EL (cell line): ENCODE measurements at regions not wholly inside any gene's neighbourhood (a gene's known extent, or its start where the extent isn't known, plus 50 kb on each side); places are given as distances from the start of the nearest gene placed in this dataset.

Experiments
- DNase-seq: peaks from one replicate; pipeline ENCODE4 v3.0.0-alpha.2; 2016

DNA sequence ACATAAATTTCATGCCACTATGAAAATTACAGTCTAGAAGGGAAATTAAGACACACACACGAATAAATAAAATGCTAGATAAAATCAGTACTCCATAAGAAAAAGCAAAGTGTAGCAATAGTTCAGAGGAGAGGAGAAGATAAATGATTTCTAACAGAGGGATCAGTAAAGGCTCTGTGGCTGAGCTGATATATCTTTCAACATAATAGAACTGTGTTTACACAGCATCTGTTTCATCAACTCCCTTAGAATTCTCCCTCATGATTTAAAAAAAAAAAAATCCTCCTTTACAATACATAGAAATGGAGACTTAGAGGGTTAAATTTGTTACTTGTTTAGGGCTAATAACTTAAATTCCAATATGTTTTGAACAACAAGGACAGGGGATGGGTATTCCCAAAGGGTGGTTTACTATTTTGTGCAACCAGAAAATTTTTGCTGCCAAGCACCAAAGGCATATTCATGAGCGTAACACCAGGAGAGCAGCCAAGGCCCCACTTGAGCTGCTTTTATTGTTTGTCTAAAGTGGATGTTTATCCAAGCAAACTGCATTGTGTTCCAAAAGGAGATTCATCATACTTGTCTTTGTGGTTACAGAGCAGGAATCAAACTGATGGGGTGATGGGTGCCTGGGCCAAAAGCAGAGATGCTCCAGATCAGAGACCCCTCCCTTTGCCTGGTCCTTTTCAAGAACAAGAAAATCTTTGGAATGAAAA lies 162.7 kb downstream of the BMP4 start:
- DNase-seq = peak; percentile 12

GRCh38 chr14:53792909-53793308 lies 163.7 kb downstream of the BMP4 start:
- DNase-seq = no peak

DNA sequence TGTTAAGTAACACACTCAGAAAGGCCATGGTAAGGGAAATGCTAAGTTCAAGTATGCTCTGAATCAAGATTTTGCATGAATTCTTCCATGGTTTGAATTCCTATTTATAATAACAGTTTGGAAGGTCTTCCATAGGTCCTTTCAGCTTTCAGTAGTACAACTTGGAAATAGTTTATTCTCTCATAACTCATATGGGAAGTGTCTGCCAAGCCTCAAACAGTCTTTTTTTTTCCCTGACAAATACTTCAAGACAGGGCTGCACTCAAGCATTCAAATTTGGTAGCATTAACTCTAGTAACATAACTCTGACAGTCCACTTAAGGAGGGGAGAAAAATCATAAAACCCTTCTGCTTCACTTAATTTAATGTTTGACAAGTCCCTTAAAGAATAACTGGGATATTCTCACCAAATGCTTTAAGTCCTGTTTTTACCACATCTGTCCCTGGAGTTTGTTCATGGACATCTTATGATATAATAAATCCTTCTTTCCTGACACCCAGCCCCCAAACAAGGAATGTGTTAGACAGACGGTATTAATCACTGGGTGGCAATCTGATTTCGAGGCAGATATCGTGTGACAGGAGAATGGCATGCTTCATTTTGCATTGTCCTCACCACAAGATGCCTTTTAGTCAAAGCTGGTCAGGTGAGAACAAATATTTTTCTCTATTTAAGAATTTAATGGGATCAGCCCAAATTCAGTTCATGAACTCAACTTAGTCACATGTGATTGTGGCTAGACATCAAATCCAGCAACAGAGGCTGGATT lies 165.7 kb downstream of the BMP4 start:
- DNase-seq = no peak

DNA sequence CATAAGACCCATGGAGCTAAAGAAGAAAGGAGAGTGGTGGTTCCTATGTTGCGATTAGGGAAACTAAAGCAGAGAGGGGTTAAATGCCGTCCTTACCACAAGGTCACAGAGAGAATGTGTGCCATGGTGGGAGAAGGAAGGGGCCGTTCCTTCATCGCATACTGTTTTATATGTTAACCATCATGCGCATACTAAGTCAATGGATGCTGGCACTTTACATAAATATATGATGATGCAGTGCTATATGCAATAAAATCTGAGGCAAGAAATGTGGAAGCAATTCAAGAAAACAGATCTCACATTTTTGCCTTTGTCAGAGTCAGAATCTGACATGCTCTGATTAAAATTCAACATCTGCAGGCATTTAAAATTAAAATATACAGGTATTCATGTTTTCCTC lies 168.1 kb downstream of the BMP4 start:
- DNase-seq = no peak

DNA sequence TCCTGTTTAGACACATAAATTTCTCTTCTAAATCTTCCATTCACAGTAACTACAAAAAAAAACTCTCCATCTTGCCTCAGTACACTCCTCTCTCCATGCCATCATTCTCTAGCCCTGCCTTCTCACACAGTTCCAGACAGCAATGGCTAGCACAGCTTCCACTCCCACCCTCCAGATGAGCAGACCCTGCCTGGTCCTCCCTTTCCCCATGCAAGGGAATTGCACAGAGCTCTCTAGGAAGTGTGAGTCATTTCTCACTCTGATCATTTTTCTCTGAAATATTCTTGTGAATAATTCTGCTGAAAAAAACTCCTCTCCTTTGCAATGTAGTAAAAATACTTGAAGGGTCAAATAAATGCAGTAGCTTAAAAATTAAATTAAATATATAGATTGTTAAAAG lies 170.6 kb downstream of the BMP4 start:
- DNase-seq = no peak

- no peak for DNase-seq
Measured at GRCh38 chr14:53784688-53785087, 171.9 kb downstream of the BMP4 start.

DNA sequence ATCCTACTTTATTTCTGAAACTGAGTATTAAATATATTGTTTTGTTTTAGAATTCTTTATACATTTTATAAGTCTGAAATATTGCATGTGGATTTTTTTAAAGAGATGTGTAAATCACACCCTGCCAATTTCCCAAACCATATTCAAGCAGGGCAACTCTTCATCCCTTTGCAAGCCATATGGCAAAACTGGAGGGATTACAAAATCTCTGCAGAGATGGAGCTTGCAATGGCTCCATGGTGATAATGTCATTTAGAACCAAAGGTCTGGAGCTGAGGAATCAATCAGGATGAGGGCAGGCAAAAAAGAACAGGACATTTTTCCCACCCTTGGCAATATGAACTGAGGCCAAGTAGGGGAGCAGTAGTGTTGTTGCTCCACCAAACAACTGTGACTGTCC lies 173.4 kb downstream of the BMP4 start:
- DNase-seq = no peak

DNA sequence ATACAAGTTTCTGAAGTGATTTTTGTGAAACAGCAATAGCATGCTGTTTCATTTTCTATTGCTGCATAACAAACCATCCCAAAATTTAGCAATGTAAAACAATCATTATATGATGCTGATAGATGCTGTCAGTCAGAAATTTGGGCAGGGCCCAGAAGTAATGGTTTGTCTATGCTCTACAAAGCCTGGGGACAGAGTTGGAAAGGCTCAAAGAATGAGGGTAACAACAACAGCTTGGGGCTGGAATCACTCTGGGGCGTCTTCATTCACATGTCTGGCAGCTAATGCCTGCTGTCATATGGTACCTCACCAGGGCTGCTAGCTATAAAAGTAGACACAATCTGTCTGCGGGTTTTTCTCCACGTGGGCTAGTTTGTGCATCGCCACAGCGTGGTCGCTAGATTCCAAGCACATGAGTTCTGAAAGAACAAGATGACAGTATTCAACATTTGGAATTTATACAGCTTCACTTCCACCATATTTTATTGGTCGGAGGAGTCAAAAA lies 176.5 kb downstream of the BMP4 start:
- DNase-seq = no peak

DNA sequence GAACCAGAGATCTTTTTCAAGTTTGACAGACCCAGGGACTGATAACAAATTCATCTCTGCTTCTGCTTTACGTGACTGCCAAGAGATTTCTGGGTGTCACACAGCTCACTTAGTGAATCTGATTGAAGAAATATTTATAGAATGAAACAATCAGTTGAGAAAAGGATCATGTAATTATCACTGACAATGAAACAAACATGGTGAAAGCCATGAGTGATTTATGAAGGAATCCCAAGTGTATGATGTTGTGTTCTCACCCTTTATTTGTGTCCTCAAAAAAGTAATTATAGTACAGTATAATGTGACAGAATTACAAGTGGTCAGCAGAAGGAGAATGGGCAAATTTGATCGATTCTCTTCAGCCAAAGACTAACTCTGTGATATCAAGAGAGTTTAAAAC lies 177.3 kb downstream of the BMP4 start:
- DNase-seq = no peak

GRCh38 chr14:53778263-53778662 lies 178.4 kb downstream of the BMP4 start:
- DNase-seq = no peak

GRCh38 chr14:53772936-53773335 lies 183.7 kb downstream of the BMP4 start:
- no peak for DNase-seq

DNA sequence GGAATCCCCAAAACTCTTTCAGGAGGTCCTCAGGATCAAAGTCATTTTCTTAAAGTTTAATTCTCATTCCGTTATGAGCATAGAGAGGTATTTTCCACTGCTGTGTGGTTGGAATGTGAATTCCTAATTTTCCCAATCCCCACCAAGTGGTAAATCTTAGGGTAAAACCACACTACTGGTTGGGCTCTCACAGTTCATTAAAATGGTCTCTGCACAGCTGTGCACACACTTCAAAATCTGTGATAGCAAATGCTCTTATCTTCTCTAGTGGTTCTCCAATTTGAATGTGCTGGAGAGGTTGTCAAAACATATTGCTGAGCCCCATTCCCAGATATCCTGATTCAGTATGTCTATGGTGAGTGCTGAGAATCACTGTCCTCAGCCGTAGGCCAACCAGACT lies 189.1 kb downstream of the BMP4 start:
- DNase-seq = no peak

- DNase-seq = no peak
Measured at GRCh38 chr14:53766601-53767000, 190.0 kb downstream of the BMP4 start.

DNA sequence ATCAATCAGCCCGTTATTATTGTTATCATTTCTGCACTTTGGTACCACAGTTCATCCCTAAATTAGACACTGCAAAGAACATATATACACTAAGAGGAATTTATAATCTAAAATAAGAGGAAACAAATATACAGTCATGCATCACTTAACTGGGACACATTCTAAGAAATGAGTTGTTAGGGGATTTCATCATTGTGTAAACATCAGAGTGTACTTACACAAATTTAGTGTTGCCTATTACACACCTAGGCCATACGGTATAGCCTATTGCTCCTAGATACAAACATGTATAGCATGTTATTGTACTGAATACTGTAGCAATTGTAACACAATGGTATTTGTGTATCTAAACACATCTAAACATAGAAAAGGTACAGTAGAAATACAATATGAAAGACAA lies 190.5 kb downstream of the BMP4 start:
- DNase-seq = no peak

DNA sequence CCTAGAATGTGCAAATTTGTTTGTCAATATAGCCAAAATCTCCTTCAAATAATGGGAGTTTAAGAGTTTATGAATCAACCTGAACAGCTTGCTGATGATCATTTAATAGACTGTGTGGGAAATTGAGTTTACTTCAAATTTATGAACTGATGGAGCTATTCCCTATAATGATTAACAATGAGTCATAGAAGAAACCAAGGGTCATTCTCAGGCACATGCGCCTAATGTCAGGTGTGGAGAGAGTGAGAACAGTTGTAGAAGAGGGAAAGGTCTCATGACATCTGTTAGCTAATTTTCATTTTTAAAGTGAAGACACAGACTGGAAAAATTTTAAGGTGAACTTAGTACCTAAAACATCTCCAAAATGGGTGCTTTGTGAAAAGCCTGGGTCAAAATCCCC lies 191.8 kb downstream of the BMP4 start:
- no peak for DNase-seq

GRCh38 chr14:53758141-53758540 lies 198.5 kb downstream of the BMP4 start:
- DNase-seq = no peak

- DNase-seq = no peak
Measured at GRCh38 chr14:53757732-53758131, 198.9 kb downstream of the BMP4 start.

GRCh38 chr14:53751650-53752049 lies 205.0 kb downstream of the BMP4 start:
- no peak for DNase-seq

- DNase-seq = no peak
Measured at GRCh38 chr14:53748691-53749090, 207.9 kb downstream of the BMP4 start.

DNA sequence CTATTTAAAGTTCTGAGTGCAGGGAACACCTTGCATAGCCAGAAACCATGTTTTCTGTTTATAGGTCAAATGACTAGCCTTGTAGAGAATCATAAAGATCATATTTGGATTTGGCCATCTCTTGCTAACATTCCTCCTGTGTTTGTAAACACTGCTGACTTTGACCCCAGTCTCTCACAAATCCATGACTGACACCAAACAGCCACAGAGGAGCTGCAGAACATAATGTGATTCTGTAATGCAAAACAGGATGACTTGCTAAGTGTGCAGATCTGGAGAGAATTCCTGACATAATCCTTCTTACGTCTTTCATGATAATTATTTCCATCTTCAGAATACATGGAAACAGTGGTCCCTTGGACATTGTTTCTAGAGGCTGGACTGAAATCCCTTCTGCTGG lies 211.8 kb downstream of the BMP4 start:
- no peak for DNase-seq

- DNase-seq = no peak
Measured at GRCh38 chr14:53743371-53743770, 213.3 kb downstream of the BMP4 start.

DNA sequence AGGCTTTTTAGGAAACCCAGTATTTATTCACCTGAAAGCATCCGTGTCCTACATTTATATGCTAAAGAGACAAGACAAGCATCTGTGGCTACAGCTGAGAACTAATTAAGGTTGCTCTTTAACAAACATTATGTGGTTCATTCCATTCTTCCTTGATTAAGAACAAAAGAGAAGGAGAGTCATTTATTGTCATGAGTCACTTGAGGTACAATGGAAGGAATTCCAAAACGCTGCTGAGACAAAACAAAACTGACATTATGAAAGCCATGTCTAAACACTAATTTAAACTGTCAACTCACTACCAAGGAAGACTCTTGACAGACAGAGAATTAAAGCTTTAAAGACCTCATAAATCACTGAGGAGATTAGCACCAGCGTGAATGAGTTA lies 214.4 kb downstream of the BMP4 start:
- DNase-seq = peak; percentile 7

GRCh38 chr14:53741479-53742232 lies 215.0 kb downstream of the BMP4 start:
- peak; percentile 5 for DNase-seq

DNA sequence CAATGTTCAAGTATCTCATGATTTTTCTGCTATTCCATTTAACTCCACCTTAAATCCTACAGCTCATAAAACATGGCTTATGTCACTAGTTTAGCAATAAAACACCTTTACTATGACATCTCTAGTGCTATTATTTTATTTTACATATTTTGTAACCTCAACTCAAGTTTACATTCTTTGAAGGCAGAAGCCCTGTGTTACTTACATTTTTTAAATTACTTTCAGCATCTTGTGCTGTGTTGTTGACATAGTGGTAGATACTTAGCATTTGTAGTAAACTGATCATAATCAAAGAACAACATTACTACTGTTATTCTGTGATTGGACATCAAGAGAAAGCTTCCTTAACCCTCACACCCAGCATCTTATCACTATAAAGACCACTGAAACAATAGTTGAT lies 216.1 kb downstream of the BMP4 start:
- no peak for DNase-seq
